Hepatocyte (in vitro differentiated cells): ENCODE measurements at regions not wholly inside any gene's neighbourhood (a gene's known extent, or its start where the extent isn't known, plus 50 kb on each side); places are given as distances from the start of the nearest gene placed in this dataset.

Experiments
- CTCF ChIP-seq: fragments of 200-600 bp; sonication (generic); IDR thresholded peaks from 2 replicates; pipeline ENCODE4 v1.5.1; 2016; ENCODE audit warnings: antibody characterized with exemption, mild to moderate bottlenecking; ENCODE audit not compliant: poor library complexity
- EZH2 ChIP-seq: fragments of 200-600 bp; sonication (generic); IDR thresholded peaks from 2 replicates; pipeline ENCODE4 v1.6.1; 2016; ENCODE audit warnings: antibody characterized with exemption, mild to moderate bottlenecking, borderline replicate concordance

- TF ChIP-seq CTCF (peak; percentile 85), EZH2 (no peak)
Observed at GRCh38 chr6:99746261-99746895, 139.7 kb downstream of the PRDM13 start.
